Endothelial cell of umbilical vein (primary cell): ENCODE measurements at regions not wholly inside any gene's neighbourhood (a gene's known extent, or its start where the extent isn't known, plus 50 kb on each side); places are given as distances from the start of the nearest gene placed in this dataset.

Source experiments
- BruUV-seq: library from RNA; stranded (reverse); fragments of 400-500 nt; replicated peaks from 2 replicates; lab custom pipeline; 2021; lab: Mats Ljungman, UMichigan
- CTCF ChIA-PET: fragments of 300-600, 350-600 bp; sonication (Branson Sonifier 250); formaldehyde crosslinking; loops from one replicate; lab custom pipeline; 2021; ENCODE audit warnings: antibody characterized with exemption, inconsistent platforms; lab: Charles Lee
- POLR2A ChIA-PET: fragments of 300-600, 350-600 bp; sonication (Branson Sonifier 250); formaldehyde crosslinking; loops from one replicate; lab custom pipeline; 2021; ENCODE audit warnings: antibody characterized with exemption, inconsistent platforms; lab: Charles Lee
- DNase-seq: peaks from one replicate; pipeline ENCODE4 v3.0.0-alpha.2; 2011; ENCODE audit warnings: low read depth, low spot score
- FAIRE-seq: peaks from 2 replicates; lab custom pipeline; 2011; peaks lifted over from hg19 to GRCh38; lab: Jason Lieb, UNC
- H2AFZ ChIP-seq: 2 replicates; pipeline ENCODE4 v1.6.0; 2012; ENCODE audit warnings: low read depth, low read length, control low read depth, inconsistent platforms
- H3K27ac ChIP-seq: 2 replicates; pipeline ENCODE4 v1.5.1; 2011; ENCODE audit warnings: low read depth, mild to moderate bottlenecking, control low read depth, low read length, moderate library complexity; ENCODE audit not compliant: insufficient read depth
- H3K27me3 ChIP-seq, 2 experiments: 2 replicates each; pipeline versions ENCODE4 v1.6.0 to v1.6.1; 2011; ENCODE audit warnings: low read length in 2 of 2, mixed read lengths in 1 of 2; ENCODE audit not compliant: control insufficient read depth in 2 of 2, insufficient read depth in 2 of 2
- H3K36me3 ChIP-seq, 2 experiments: 2 replicates in 1 of 2; 3 replicates in 1 of 2; pipeline ENCODE4 v1.5.1; 2011; ENCODE audit warnings: low read length in 2 of 2, mild to moderate bottlenecking in 1 of 2, moderate library complexity in 1 of 2; ENCODE audit not compliant: control insufficient read depth in 2 of 2, insufficient read depth in 2 of 2; ENCODE audit errors: extremely low read depth in 1 of 2
- H3K4me1 ChIP-seq: 3 replicates; pipeline ENCODE4 v1.5.1; 2011; ENCODE audit warnings: mild to moderate bottlenecking, low read length; ENCODE audit not compliant: control insufficient read depth, insufficient read depth; ENCODE audit errors: extremely low read depth
- H3K4me2 ChIP-seq: 2 replicates; pipeline ENCODE4 v1.6.1; 2011; ENCODE audit warnings: low read length, control low read depth, mixed read lengths; ENCODE audit not compliant: insufficient read depth
- H3K4me3 ChIP-seq, 3 experiments: fragments of 200-600 bp in 1 of 3; sonication (generic), shearing (Covaris generic) in 1 of 3; replicated peaks in 1 of 3; 2 replicates each; pipeline ENCODE4 v1.5.1; 2011 to 2016; ENCODE audit warnings: control low read depth in 3 of 3, low read length in 3 of 3, mild to moderate bottlenecking in 2 of 3, inconsistent platforms in 1 of 3, low read depth in 1 of 3, moderate library complexity in 1 of 3; ENCODE audit not compliant: insufficient read depth in 1 of 3
- H3K79me2 ChIP-seq: 2 replicates; pipeline ENCODE4 v1.6.0; 2012; ENCODE audit warnings: low read length, inconsistent platforms; ENCODE audit not compliant: control insufficient read depth, insufficient read depth
- H3K9ac ChIP-seq: replicated peaks from 2 replicates; pipeline ENCODE3; 2011; ENCODE audit warnings: low read length, control low read depth; ENCODE audit not compliant: insufficient read depth; ENCODE audit errors: extremely low read depth
- H3K9me1 ChIP-seq: replicated peaks from 3 replicates; pipeline ENCODE4 v1.6.0; 2011; ENCODE audit warnings: mild to moderate bottlenecking, low read length; ENCODE audit not compliant: control insufficient read depth, insufficient read depth; ENCODE audit errors: extremely low read depth
- H3K9me3 ChIP-seq: replicated peaks from 2 replicates; pipeline ENCODE4 v1.5.1; 2012; ENCODE audit warnings: low read length, inconsistent platforms; ENCODE audit not compliant: control insufficient read depth, insufficient read depth
- H4K20me1 ChIP-seq: replicated peaks from 2 replicates; pipeline ENCODE3; 2011; ENCODE audit warnings: mild to moderate bottlenecking, low read length; ENCODE audit not compliant: control insufficient read depth, insufficient read depth; ENCODE audit errors: extremely low read depth
- CTCF ChIP-seq, 2 donors: IDR thresholded peaks; 1 replicate in 1 of 2; 2 replicates in 1 of 2; pipeline ENCODE4 v1.5.1; 2011; ENCODE audit warnings: low read length in 2 of 2, mild to moderate bottlenecking in 2 of 2, moderate library complexity in 2 of 2, control low read depth in 1 of 2, inconsistent platforms in 1 of 2, low read depth in 1 of 2; ENCODE audit not compliant: insufficient read depth in 1 of 2; ENCODE audit errors: extremely low read depth in 1 of 2
- EZH2 ChIP-seq: IDR thresholded peaks from 2 replicates; pipeline ENCODE4 v1.6.1; 2012; ENCODE audit warnings: borderline replicate concordance, low read depth, mild to moderate bottlenecking, moderate library complexity, low read length, inconsistent platforms; ENCODE audit not compliant: severe bottlenecking
- FOS ChIP-seq: IDR thresholded peaks from 2 replicates; pipeline ENCODE4 v1.6.1; 2011; ENCODE audit warnings: mild to moderate bottlenecking, low read length, moderate library complexity, borderline replicate concordance; ENCODE audit not compliant: insufficient read depth
- GATA2 ChIP-seq: IDR thresholded peaks from 2 replicates; pipeline ENCODE4 v1.7.0; 2011; ENCODE audit warnings: low read depth, mild to moderate bottlenecking, moderate library complexity, mixed read lengths, low read length; ENCODE audit not compliant: insufficient read length, insufficient read depth
- JUN ChIP-seq: IDR thresholded peaks from 2 replicates; pipeline ENCODE4 v1.6.1; 2011; ENCODE audit warnings: borderline replicate concordance, low read depth; ENCODE audit not compliant: insufficient read length, insufficient read depth
- MAX ChIP-seq: IDR thresholded peaks from 2 replicates; pipeline ENCODE4 v1.6.1; 2011; ENCODE audit not compliant: insufficient read depth, insufficient read length
- MYC ChIP-seq: IDR thresholded peaks from one replicate; pipeline ENCODE4 v1.6.1; 2011; ENCODE audit warnings: mild to moderate bottlenecking, low read depth, low read length
- POLR2A ChIP-seq: IDR thresholded peaks from 2 replicates; pipeline ENCODE4 v1.6.1; 2012; ENCODE audit warnings: low read depth, mild to moderate bottlenecking, control low read depth, low read length
- POLR2AphosphoS5 ChIP-seq: IDR thresholded peaks from 2 replicates; pipeline ENCODE4 v1.6.1; 2012; ENCODE audit warnings: low read depth, mild to moderate bottlenecking, control low read depth, low read length, moderate library complexity; ENCODE audit not compliant: insufficient read depth
- dilution Hi-C: fragments of 300-500 bp; cut with MboI; formaldehyde crosslinking; loops from one replicate; pipeline ENCODE4 v1.15.0; 2019; ENCODE audit warnings: low sequenced_read_pairs; ENCODE audit not compliant: extremely low pct_ligation_motif_present
- intact Hi-C: fragments of 100-400 bp; cut with micrococcal nuclease; formaldehyde crosslinking; loops from one replicate; pipeline ENCODE4 v1.10.0; 2022

GRCh38 chr5:63596254-63596653, 366.0 kb downstream of the HTR1A start:
- Histone ChIP-seq H3K27ac (no peak overlapping the region), H3K4me3 (no peak overlapping the region), H3K4me2 (no peak overlapping the region), H3K79me2 (no peaks in the 10 kb centered on the region), H3K27me3 (no peaks in the 10 kb centered on the region), H2AFZ (no peak overlapping the region), H3K9me1 (no peaks in the 10 kb centered on the region), H3K9ac (no peak overlapping the region), H3K9me3 (peaks cover 2% of the 10 kb centered on the region), H3K4me1 (no peaks in the 10 kb centered on the region), H3K36me3 (no peaks in the 10 kb centered on the region), H4K20me1 (no peaks in the 10 kb centered on the region)
- TF ChIP-seq MAX, result no peak
- no peak for TF ChIP-seq FOS
- no peak for TF ChIP-seq POLR2AphosphoS5
- TF ChIP-seq GATA2, result no peak
- no peak for TF ChIP-seq CTCF (IDR thresholded peaks at IDR 0.05; ENCODE audit: extremely low read depth in 1 of 2, insufficient read depth in 1 of 2, low read depth in 1 of 2, low read length in 2 of 2)
- TF ChIP-seq POLR2A, result no peak
- TF ChIP-seq EZH2, result no peak
- TF ChIP-seq JUN, result no peak
- TF ChIP-seq MYC, result no peak
- DNase-seq (no peak), FAIRE-seq (peak; percentile 15)
- ChIA-PET POLR2A (no interaction called here), CTCF (no interaction called here)
- intact Hi-C loops, result no loop called here
- dilution Hi-C loops, result no loop called here
- no TSS peak for BruUV-seq
